Adipocyte (in vitro differentiated cells): ENCODE measurements at regions not wholly inside any gene's neighbourhood (a gene's known extent, or its start where the extent isn't known, plus 50 kb on each side); places are given as distances from the start of the nearest gene placed in this dataset.
"Not testable (repeated sequence)": the region's sequence is repeated elsewhere in the genome, so short reads cannot be mapped to it uniquely, and the experiment has no call there.

ENCODE experiments used
- DNase-seq: peaks from one replicate; pipeline ENCODE4 v3.0.0-alpha.2; 2015; ENCODE audit warnings: low read depth
- H3K27me3 ChIP-seq: replicated peaks from 2 replicates; pipeline ENCODE4 v1.7.0; 2013; ENCODE audit warnings: mild to moderate bottlenecking, low read length, moderate library complexity; ENCODE audit not compliant: control insufficient read depth, insufficient read depth
- H3K36me3 ChIP-seq: 2 replicates; pipeline ENCODE4 v1.7.0; 2013; ENCODE audit warnings: low read length, mild to moderate bottlenecking, moderate library complexity; ENCODE audit not compliant: control insufficient read depth, insufficient read depth, severe bottlenecking
- H3K4me1 ChIP-seq: 2 replicates; pipeline ENCODE4 v1.7.0; 2013; ENCODE audit warnings: mild to moderate bottlenecking, low read length, moderate library complexity; ENCODE audit not compliant: control insufficient read depth, insufficient read depth
- H3K4me3 ChIP-seq: 2 replicates; pipeline ENCODE4 v1.7.0; 2013; ENCODE audit warnings: mild to moderate bottlenecking, low read length, moderate library complexity
- H3K9ac ChIP-seq: 2 replicates; pipeline ENCODE4 v1.7.0; 2013; ENCODE audit warnings: mild to moderate bottlenecking, low read length, moderate library complexity
- H3K9me3 ChIP-seq: 2 replicates; pipeline ENCODE4 v1.7.0; 2013; ENCODE audit warnings: mild to moderate bottlenecking, low read length, moderate library complexity; ENCODE audit not compliant: control insufficient read depth

DNA sequence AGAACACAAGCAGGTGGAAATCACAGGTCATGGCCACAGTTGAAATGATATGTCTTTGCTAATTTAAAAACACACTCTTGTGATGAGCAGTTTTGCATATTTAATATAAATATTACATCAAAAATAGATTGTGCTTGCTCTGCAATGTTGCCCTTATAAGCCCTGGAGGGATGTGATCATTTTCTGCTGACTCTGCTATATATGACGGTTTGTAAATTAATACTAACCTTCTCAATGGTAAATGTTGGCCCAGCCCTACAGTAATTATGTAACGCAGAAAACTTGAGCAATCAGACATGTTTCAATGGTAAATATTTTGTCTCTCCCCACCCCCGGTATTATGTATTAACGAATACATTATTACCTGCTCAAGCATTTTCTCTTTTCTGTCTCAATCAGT lies 359.5 kb upstream of the CNTN6 start:
- Histone ChIP-seq H3K4me1 (no peaks in the 10 kb centered on the region), H3K9ac (no peak overlapping the region), H3K4me3 (no peak overlapping the region), H3K27me3 (no peaks in the 10 kb centered on the region), H3K9me3 (no peaks in the 10 kb centered on the region), H3K36me3 (no peaks in the 10 kb centered on the region)
- no peak for DNase-seq

DNA sequence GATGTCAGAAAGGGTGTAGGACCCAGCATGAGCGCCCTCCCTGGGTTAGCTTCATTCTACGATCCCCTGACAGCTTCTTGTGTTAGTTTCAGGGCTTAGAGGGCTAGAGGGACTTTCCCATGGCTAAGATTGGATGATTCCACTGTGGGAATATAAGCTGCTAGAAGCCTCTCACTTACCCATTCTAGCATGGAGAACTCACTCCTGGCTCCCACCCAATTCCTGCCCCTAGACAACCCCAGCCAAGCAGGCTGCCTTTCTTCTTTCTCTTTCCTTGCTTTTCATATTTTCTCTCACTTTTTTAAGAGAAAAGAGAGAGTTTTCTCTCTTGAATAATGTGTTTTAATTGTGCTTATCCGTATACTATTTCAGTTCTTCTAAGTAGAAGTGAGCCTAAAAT lies 335.1 kb upstream of the CNTN6 start:
- no peaks in the 10 kb centered on the region for H3K4me1 ChIP-seq
- no peak for DNase-seq
- no peaks in the 10 kb centered on the region for H3K36me3 ChIP-seq
- H3K9ac ChIP-seq = no peak overlapping the region
- H3K27me3 ChIP-seq = no peaks in the 10 kb centered on the region
- H3K9me3 ChIP-seq = no peaks in the 10 kb centered on the region
- no peak overlapping the region for H3K4me3 ChIP-seq

DNA sequence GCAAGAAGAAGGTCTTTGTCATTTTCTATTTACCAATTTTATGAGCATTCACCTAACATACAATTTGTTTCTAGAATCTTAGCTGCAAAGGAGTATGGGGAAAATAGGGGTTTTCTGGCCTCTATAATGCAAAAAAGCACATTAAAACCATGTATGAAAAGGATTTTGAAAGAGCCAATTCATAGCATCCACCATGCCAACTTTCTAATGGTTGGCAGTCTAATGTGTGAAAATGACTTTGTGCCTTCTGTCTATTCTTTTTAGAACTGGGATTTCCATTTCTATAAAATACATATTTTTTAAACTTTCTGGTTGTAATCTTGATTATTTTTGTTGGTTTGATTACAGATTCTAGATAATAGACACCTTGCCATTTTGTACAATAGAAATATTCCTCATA lies 333.7 kb upstream of the CNTN6 start:
- no peaks in the 10 kb centered on the region for H3K27me3 ChIP-seq
- H3K4me1 ChIP-seq = no peaks in the 10 kb centered on the region
- H3K9me3 ChIP-seq = no peaks in the 10 kb centered on the region
- no peaks in the 10 kb centered on the region for H3K36me3 ChIP-seq
- DNase-seq = no peak
- no peak overlapping the region for H3K4me3 ChIP-seq
- no peak overlapping the region for H3K9ac ChIP-seq

DNA sequence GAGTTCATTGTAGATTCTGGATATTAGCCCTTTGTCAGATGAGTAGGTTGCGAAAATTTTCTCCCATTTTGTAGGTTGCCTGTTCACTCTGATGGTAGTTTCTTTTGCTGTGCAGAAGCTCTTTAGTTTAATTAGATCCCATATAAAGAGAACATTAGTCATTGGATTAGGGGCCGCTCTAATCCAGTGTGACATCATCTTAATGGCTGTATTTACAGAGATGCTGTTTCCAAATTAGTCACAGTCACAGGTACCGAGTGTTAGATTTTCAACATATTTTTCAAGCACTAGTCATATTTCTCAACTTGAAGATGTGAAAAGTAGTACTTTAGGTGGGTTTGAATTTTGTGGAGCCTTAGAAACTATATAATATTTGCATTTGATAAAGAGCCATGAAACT lies 319.4 kb upstream of the CNTN6 start:
- DNase-seq, H3K9me3 ChIP-seq, H3K4me3 ChIP-seq, H3K9ac ChIP-seq, H3K27me3 ChIP-seq, H3K36me3 ChIP-seq, H3K4me1 ChIP-seq: not testable (repeated sequence)

DNA sequence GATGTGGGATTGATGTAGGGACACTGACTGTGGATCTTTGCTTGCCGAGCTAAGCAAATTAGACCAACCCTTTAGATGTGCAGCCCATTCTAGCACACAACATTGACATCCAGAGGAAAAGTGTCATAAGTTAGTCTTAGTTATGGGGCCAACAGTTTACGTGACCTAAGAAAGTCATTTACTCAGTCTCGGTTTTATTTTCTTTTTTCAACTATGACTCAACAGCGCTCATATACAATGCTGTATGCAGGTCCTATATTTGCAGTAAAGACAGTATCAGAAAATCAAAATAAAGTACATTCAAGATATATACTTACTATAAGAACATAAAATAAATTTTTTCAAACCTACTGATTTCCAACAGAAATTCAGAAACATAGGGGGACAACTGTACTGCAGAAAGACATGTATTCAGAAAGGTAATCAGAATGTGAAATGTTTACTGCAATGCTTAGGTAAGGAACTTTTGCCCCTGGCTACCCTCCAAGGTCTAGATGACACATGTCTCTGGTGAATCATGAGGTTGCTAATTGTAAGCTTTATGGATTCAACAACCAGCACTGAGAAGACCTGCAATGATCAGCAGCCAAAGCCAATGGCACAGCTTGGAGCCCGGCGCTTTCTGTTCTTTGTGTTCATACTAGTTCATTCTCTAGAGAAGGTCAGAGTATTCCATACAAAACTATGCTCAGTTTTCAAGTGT lies 317.5 kb upstream of the CNTN6 start:
- H3K4me3 ChIP-seq = no peak overlapping the region
- H3K9me3 ChIP-seq = no peaks in the 10 kb centered on the region
- H3K4me1 ChIP-seq = no peaks in the 10 kb centered on the region
- no peak overlapping the region for H3K9ac ChIP-seq
- H3K36me3 ChIP-seq = no peaks in the 10 kb centered on the region
- H3K27me3 ChIP-seq = no peaks in the 10 kb centered on the region
- no peak for DNase-seq

DNA sequence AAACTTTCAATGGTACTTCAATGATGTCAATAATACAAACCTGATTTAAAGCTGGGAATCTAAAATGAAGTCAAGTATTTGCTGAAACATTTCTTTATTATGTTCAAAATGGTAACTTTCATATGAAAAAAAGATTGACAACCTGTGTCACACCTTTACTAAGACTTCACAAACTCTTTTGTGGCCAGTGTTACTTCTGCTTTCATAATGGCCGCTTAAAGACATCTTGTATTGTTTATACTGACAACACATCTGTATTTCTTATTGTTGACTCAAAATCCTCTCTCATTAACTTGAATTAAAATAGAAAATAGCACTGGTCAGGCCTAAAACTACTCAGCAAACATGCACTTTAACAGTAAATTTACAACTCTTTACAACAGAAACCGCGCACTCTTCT lies 312.3 kb upstream of the CNTN6 start:
- H3K4me3 ChIP-seq = no peak overlapping the region
- peaks cover 3% of the 10 kb centered on the region for H3K9me3 ChIP-seq
- DNase-seq = no peak
- no peaks in the 10 kb centered on the region for H3K27me3 ChIP-seq
- H3K36me3 ChIP-seq = no peaks in the 10 kb centered on the region
- no peak overlapping the region for H3K9ac ChIP-seq
- H3K4me1 ChIP-seq = no peaks in the 10 kb centered on the region

DNA sequence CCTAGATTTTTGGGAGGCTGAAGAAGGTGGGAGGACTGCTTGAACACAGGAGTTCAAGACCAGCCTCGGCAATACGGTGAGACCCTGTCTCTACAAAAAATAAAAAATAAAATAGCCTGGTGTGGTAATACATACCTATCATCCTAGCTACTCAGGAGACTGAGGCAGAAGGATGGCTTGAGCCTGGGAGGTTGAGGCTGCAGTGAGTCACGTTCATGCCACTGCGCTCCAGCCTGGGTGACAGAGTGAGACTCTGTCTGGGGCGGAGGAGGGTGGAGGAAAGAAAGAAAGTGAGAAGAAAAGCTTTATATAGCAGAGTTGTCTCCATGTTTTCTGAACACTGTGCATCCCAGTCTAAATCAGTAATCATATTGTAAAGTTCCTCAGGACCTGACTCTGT lies 301.4 kb upstream of the CNTN6 start:
- DNase-seq = no peak
- Histone ChIP-seq H3K4me1 (no peaks in the 10 kb centered on the region), H3K36me3 (no peaks in the 10 kb centered on the region), H3K9me3 (no peaks in the 10 kb centered on the region), H3K27me3 (no peaks in the 10 kb centered on the region), H3K4me3 (no peak overlapping the region), H3K9ac (no peak overlapping the region)

DNA sequence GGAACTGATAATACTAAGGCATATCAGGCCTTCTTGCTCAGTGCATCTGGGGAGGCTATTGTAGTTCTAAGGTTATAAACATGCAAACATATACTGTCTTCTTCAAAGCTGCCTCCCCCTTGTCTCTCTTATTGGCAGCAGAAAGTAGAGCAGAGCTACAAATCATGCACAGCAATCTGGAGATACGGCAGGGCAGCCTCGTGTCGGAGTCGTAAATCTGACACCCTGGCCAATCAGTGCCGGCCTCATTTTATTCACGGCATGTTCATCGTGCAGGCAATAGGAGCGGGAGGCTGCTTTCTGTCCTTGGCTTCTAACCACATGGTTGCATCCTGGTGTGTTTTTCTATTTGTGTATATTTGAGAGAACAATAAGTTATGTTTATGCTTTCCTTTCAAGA lies 300.2 kb upstream of the CNTN6 start:
- DNase-seq = no peak
- no peak overlapping the region for H3K9ac ChIP-seq
- H3K36me3 ChIP-seq = no peaks in the 10 kb centered on the region
- no peaks in the 10 kb centered on the region for H3K4me1 ChIP-seq
- H3K4me3 ChIP-seq = no peak overlapping the region
- no peaks in the 10 kb centered on the region for H3K27me3 ChIP-seq
- no peaks in the 10 kb centered on the region for H3K9me3 ChIP-seq

DNA sequence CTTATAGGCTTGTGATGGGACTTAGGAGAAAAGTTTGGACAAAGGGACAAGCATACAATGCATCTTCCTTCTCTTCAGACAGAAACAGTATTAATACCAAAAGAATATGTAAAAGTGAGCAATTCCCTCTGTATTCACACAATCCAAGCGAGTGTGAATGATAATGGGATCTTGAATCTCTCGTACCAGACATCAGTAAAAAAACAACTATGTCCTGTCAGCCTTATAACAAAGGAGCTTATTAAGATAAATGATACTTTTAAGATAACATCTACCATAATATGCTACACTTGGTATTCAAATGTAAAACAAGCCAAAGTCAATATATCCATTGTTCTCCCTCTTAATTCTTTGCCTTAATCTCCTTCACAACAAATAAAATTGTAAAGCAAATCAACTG lies 288.6 kb upstream of the CNTN6 start:
- Histone ChIP-seq H3K27me3 (no peaks in the 10 kb centered on the region), H3K4me3 (no peak overlapping the region), H3K4me1 (no peaks in the 10 kb centered on the region), H3K9me3 (no peaks in the 10 kb centered on the region), H3K36me3 (no peaks in the 10 kb centered on the region), H3K9ac (no peak overlapping the region)
- no peak for DNase-seq

DNA sequence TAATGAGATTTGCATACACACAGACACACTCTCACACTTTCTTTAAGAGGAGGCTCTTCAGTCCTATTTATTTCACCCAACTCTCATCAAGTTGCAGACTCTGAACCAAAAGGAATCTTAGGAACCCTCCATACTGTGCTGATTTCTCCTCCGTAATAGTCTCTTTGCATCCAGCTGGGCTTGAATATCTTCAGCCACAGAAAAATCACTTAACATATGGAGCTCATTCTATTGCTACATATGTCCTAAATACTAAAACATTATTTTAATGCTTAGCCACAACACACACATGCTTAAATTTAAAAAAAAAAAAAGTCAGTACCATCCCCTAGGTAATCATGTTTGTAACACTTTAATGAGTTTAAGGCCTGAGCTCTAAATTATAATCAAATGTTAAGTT lies 287.5 kb upstream of the CNTN6 start:
- no peak overlapping the region for H3K9ac ChIP-seq
- H3K4me1 ChIP-seq = no peaks in the 10 kb centered on the region
- no peaks in the 10 kb centered on the region for H3K36me3 ChIP-seq
- no peak for DNase-seq
- no peaks in the 10 kb centered on the region for H3K27me3 ChIP-seq
- no peak overlapping the region for H3K4me3 ChIP-seq
- H3K9me3 ChIP-seq = no peaks in the 10 kb centered on the region

DNA sequence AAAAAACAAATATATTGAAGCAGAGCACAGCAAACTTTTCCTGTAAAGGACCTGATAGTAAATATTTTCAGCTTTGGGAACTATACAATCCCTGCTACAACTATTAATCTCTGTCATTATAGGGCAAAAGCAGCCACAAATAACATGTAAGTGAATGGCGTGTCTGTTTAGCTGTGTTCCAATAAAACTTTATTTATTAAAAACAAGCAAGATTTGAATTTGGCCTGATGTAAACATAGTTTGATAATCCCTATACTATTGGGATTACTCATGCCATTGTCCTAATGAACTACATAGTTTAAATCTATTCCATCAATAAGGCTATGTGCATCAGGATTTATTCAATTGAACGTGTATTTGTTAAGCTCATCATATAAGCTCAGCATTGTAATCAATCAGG lies 286.8 kb upstream of the CNTN6 start:
- H3K36me3 ChIP-seq = no peaks in the 10 kb centered on the region
- no peak overlapping the region for H3K9ac ChIP-seq
- H3K27me3 ChIP-seq = no peaks in the 10 kb centered on the region
- H3K9me3 ChIP-seq = no peaks in the 10 kb centered on the region
- H3K4me1 ChIP-seq = no peaks in the 10 kb centered on the region
- H3K4me3 ChIP-seq = no peak overlapping the region
- no peak for DNase-seq

DNA sequence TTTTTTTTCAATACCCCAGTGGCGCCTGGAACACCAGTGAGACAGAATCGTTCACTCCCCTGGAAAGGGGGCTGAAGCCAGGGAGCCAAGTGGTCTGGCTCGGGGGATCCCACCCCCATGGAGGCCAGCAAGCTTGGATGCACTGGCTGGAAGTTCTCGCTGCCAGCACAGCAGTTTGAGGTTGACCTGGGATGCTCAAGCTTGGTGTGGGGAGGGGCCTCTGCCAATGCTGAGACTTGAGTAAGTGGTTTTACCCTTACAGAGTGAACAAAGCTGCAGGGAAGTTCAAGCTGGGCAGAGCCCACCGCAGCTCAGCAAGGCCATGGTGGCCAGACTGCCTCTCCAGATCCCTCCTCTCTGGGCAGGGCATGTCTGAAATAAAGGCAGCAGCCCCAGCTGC lies 276.2 kb upstream of the CNTN6 start:
- no peaks in the 10 kb centered on the region for H3K9me3 ChIP-seq
- no peak overlapping the region for H3K4me3 ChIP-seq
- H3K4me1 ChIP-seq = no peaks in the 10 kb centered on the region
- DNase-seq = no peak
- H3K36me3 ChIP-seq = no peaks in the 10 kb centered on the region
- no peak overlapping the region for H3K9ac ChIP-seq
- no peaks in the 10 kb centered on the region for H3K27me3 ChIP-seq
